HCT116 (cell line): ENCODE measurements at regions not wholly inside any gene's neighbourhood (a gene's known extent, or its start where the extent isn't known, plus 50 kb on each side); places are given as distances from the start of the nearest gene placed in this dataset.

Experiments
- ATAC-seq: fragments of 200-7000 bp; cut with Tn5 transposase; 2 replicates; pipeline ENCODE4 v1.9.1; 2020; ENCODE audit warnings: mild to moderate bottlenecking, moderate library complexity
- BruUV-seq: library from RNA; stranded (reverse); fragments of 400-500 nt; replicated peaks from 2 replicates; lab custom pipeline; 2021; lab: Mats Ljungman, UMichigan
- CTCF ChIA-PET: fragments of 300-600 bp; sonication (Branson Sonifier 250); formaldehyde crosslinking; loops from one replicate; lab custom pipeline; 2021; ENCODE audit warnings: antibody characterized with exemption; lab: Charles Lee
- POLR2A ChIA-PET: fragments of 300-600, 350-600 bp; sonication (Branson Sonifier 250); formaldehyde crosslinking; loops from one replicate; lab custom pipeline; 2021; ENCODE audit warnings: antibody characterized with exemption; lab: Charles Lee
- RAD21 ChIA-PET, 2 experiments: fragments of 300-600 bp; sonication (Branson Sonifier 250); formaldehyde crosslinking; loops; one replicate each; lab custom pipeline; 2023; ENCODE audit warnings: low total read pairs in 2 of 2; ENCODE audit not compliant: uncharacterized antibody in 2 of 2, unreplicated experiment in 2 of 2, low non-redundant PET in 1 of 2; lab: Charles Lee
- DNase-seq: peaks from one replicate; pipeline ENCODE4 v3.0.0-alpha.2; 2010; ENCODE audit warnings: low read depth, low spot score
- H2AFZ ChIP-seq: fragments of 200-600 bp; shearing (Covaris generic), sonication (generic); 2 replicates; pipeline ENCODE4 v1.6.1; 2017; ENCODE audit warnings: low read depth, mixed run types, mixed read lengths, antibody characterized with exemption, low read length; ENCODE audit not compliant: poor library complexity, severe bottlenecking
- H3K27ac ChIP-seq: 2 replicates; pipeline ENCODE4 v1.5.1; 2012; ENCODE audit warnings: low read depth, low read length
- H3K27me3 ChIP-seq: fragments of 200-600 bp; sonication (generic); 2 replicates; pipeline ENCODE4 v1.6.1; 2016; ENCODE audit warnings: mixed run types, low read length, mixed read lengths; ENCODE audit not compliant: insufficient read depth
- H3K36me3 ChIP-seq, 2 experiments: fragments of 200-500 bp in 1 of 2; fragments of 200-600 bp in 1 of 2; sonication (Bioruptor generic) in 1 of 2; sonication (generic) in 1 of 2; 2 replicates each; pipeline versions ENCODE4 v1.5.1 to v1.6.1; 2014 to 2016; ENCODE audit warnings: low read length in 2 of 2, inconsistent platforms in 1 of 2, mixed read lengths in 1 of 2, mixed run types in 1 of 2; ENCODE audit not compliant: insufficient read depth in 2 of 2, control insufficient read depth in 1 of 2
- H3K4me1 ChIP-seq, 2 experiments: fragments of 200-600 bp in 1 of 2; sonication (generic) in 1 of 2; 2 replicates each; pipeline versions ENCODE4 v1.5.1 to v1.6.1; 2012 to 2017; ENCODE audit warnings: low read length in 2 of 2, inconsistent platforms in 1 of 2, mild to moderate bottlenecking in 1 of 2, mixed read lengths in 1 of 2, mixed run types in 1 of 2, moderate library complexity in 1 of 2; ENCODE audit not compliant: insufficient read depth in 2 of 2, control insufficient read depth in 1 of 2
- H3K4me2 ChIP-seq: fragments of 200-600 bp; sonication (generic); 2 replicates; pipeline ENCODE4 v1.6.1; 2017; ENCODE audit warnings: mixed run types, low read length, mixed read lengths
- H3K4me3 ChIP-seq, 2 experiments: fragments of 200-600 bp in 1 of 2; sonication (generic) in 1 of 2; replicated peaks in 1 of 2; 2 replicates each; pipeline ENCODE4 v1.5.1; 2011 to 2016; ENCODE audit warnings: low read length in 2 of 2, control low read depth in 1 of 2, low read depth in 1 of 2, mild to moderate bottlenecking in 1 of 2, mixed read lengths in 1 of 2, mixed run types in 1 of 2
- H3K79me2 ChIP-seq: fragments of 200-600 bp; sonication (generic); 2 replicates; pipeline ENCODE4 v1.6.1; 2017; ENCODE audit warnings: mild to moderate bottlenecking, mixed run types, low read length, moderate library complexity, mixed read lengths; ENCODE audit not compliant: insufficient read depth
- H3K9ac ChIP-seq: fragments of 200-600 bp; sonication (generic); 2 replicates; pipeline ENCODE4 v1.6.1; 2016; ENCODE audit warnings: low read length, mixed read lengths
- H3K9me2 ChIP-seq: fragments of 200-600 bp; sonication (generic), shearing (Covaris generic); 2 replicates; pipeline ENCODE4 v1.6.1; 2017; ENCODE audit warnings: mixed run types, mild to moderate bottlenecking, moderate library complexity; ENCODE audit not compliant: insufficient read depth
- H3K9me3 ChIP-seq, 2 experiments: fragments of 200-500 bp in 1 of 2; fragments of 200-600 bp in 1 of 2; sonication (Bioruptor generic) in 1 of 2; sonication (generic) in 1 of 2; 2 replicates each; pipeline ENCODE4 v1.6.1; 2014 to 2017; ENCODE audit warnings: low read length in 2 of 2, mixed read lengths in 2 of 2, inconsistent platforms in 1 of 2, low read depth in 1 of 2, mild to moderate bottlenecking in 1 of 2, mixed run types in 1 of 2, moderate library complexity in 1 of 2; ENCODE audit not compliant: control insufficient read depth in 1 of 2, insufficient read depth in 1 of 2
- H4K20me1 ChIP-seq: fragments of 200-600 bp; sonication (generic), shearing (Covaris generic); 2 replicates; pipeline ENCODE4 v1.6.1; 2017; ENCODE audit warnings: mixed run types, mild to moderate bottlenecking, moderate library complexity; ENCODE audit not compliant: insufficient read depth
- CTCF ChIP-seq, 3 experiments: fragments of 200-600 bp in 1 of 3; sonication (generic) in 1 of 3; IDR thresholded peaks in 2 of 3; conservative IDR thresholded peaks in 1 of 3; 2 replicates each; pipeline ENCODE4 v1.5.1; 2012 to 2017; ENCODE audit warnings: low read depth in 2 of 3, low read length in 2 of 3, antibody characterized with exemption in 1 of 3, borderline replicate concordance in 1 of 3, control low read depth in 1 of 3, mild to moderate bottlenecking in 1 of 3, mixed read lengths in 1 of 3, mixed run types in 1 of 3, moderate library complexity in 1 of 3; ENCODE audit not compliant: insufficient read depth in 1 of 3
- EZH2 ChIP-seq: fragments of 200-600 bp; sonication (generic); IDR thresholded peaks from 2 replicates; pipeline ENCODE4 v1.6.1; 2017; ENCODE audit warnings: antibody characterized with exemption, mixed run types
- JUND ChIP-seq: IDR thresholded peaks from 2 replicates; pipeline ENCODE4 v1.6.1; 2012
- MAX ChIP-seq: IDR thresholded peaks from 2 replicates; pipeline ENCODE4 v1.6.1; 2012
- POLR2AphosphoS5 ChIP-seq: IDR thresholded peaks from 2 replicates; pipeline ENCODE4 v1.6.1; 2011; ENCODE audit warnings: mild to moderate bottlenecking, low read depth, low read length, moderate library complexity
- ZNF274 ChIP-seq: fragments of 200-500 bp; sonication (Bioruptor generic); IDR thresholded peaks from 2 replicates; pipeline ENCODE4 v1.6.1; 2014; ENCODE audit warnings: mild to moderate bottlenecking, low read depth, low read length, inconsistent platforms
- intact Hi-C: fragments of 100-400 bp; cut with micrococcal nuclease; formaldehyde crosslinking; loops from 2 replicates; pipeline ENCODE4 v1.10.0; 2022

- POLR2A ChIA-PET, result no interaction called here
These were observed 227.8 kb downstream of the TANC2 start for GRCh38 chr17:63193827-63194226.

GRCh38 chr17:63196772-63197335, 230.8 kb downstream of the TANC2 start:
- Histone ChIP-seq H3K36me3 (0 out of 4 replicates have a peak, but pooled peaks cover 0 to 3% of the 10 kb centered on the region in 2 experiments), H3K9me3 (no peaks in the 10 kb centered on the region), H3K79me2 (no peaks in the 10 kb centered on the region), H3K9ac (no peak overlapping the region), H3K9me2 (no peaks in the 10 kb centered on the region), H4K20me1 (no peaks in the 10 kb centered on the region), H3K4me2 (no peak overlapping the region), H2AFZ (no peak overlapping the region), H3K4me3 (no peak overlapping the region), H3K27ac (no peak overlapping the region), H3K4me1 (peaks cover 0 to 6% of the 10 kb centered on the region in 2 experiments; a peak in 1 of 4 replicates), H3K27me3 (no peaks in the 10 kb centered on the region)
- CTCF ChIA-PET, result no interaction called here
- intact Hi-C loops, result no loop called here
- RAD21 ChIA-PET, result no interaction called here
- DNase-seq, result no peak
- ATAC-seq, result no peak
- POLR2A ChIA-PET, result interaction anchor here (1.4 kb wide), 1 partner anchor 36 kb away, joined by 4 read pairs; no protein-coding TSS in a partner anchor
- TSS peak; percentile 10 for BruUV-seq
- TF ChIP-seq EZH2 (no peak), POLR2AphosphoS5 (no peak), JUND (no peak), MAX (no peak), CTCF (IDR thresholded peaks at IDR 0.05 in 2 of 3, conservative IDR thresholded peaks at IDR 0.05 in 1 of 3; ENCODE audit: borderline replicate concordance in 1 of 3, insufficient read depth in 1 of 3, low read depth in 2 of 3, low read length in 2 of 3) (no peak)

More at GRCh38 chr17:63193827-63194226, 227.8 kb downstream of the TANC2 start:
- ChIA-PET RAD21 (no interaction called here), CTCF (no interaction called here)
- BruUV-seq, result no TSS peak
- intact Hi-C loops, result no loop called here
- ATAC-seq, result no peak
- Histone ChIP-seq H4K20me1 (no peaks in the 10 kb centered on the region), H3K4me2 (no peak overlapping the region), H3K9ac (no peak overlapping the region), H3K4me1 (peaks cover 0 to 16% of the 10 kb centered on the region in 2 experiments; a peak in 2 of 4 replicates), H3K36me3 (0 out of 4 replicates have a peak, but pooled peaks cover 0 to 3% of the 10 kb centered on the region in 2 experiments), H3K27ac (no peak overlapping the region), H3K79me2 (no peaks in the 10 kb centered on the region), H3K9me3 (no peaks in the 10 kb centered on the region), H3K27me3 (no peaks in the 10 kb centered on the region), H3K4me3 (no peak overlapping the region), H2AFZ (no peak overlapping the region), H3K9me2 (no peaks in the 10 kb centered on the region)
- no peak for TF ChIP-seq ZNF274
- no peak for DNase-seq
